Activated CD8-positive, alpha-beta T cell treated with anti-CD3 and anti-CD28 coated beads for 36 hours (primary cell): ENCODE measurements at regions not wholly inside any gene's neighbourhood (a gene's known extent, or its start where the extent isn't known, plus 50 kb on each side); places are given as distances from the start of the nearest gene placed in this dataset.

Experiments used
- ATAC-seq: fragments of 200-7000 bp; cut with Tn5 transposase; one replicate; pipeline ENCODE4 v1.10.0; 2021; ENCODE audit warnings: mild to moderate bottlenecking, moderate library complexity
- CTCF ChIA-PET: fragments of 350-600 bp; sonication (Branson Sonifier 250); formaldehyde crosslinking; loops from one replicate; lab custom pipeline; 2021; ENCODE audit warnings: antibody characterized with exemption; lab: Charles Lee
- POLR2A ChIA-PET: fragments of 350-600 bp; sonication (Branson Sonifier 250); formaldehyde crosslinking; loops from one replicate; lab custom pipeline; 2021; ENCODE audit warnings: antibody characterized with exemption; lab: Charles Lee
- DNase-seq: peaks from one replicate; pipeline ENCODE4 v3.0.0-alpha.2; 2020
- H3K27ac Mint-ChIP-seq: one replicate; pipeline ENCODE4 v1.8.0; 2021; ENCODE audit warnings: mild to moderate bottlenecking, mixed read lengths
- H3K27me3 Mint-ChIP-seq: one replicate; pipeline ENCODE4 v1.8.0; 2021; ENCODE audit warnings: mixed read lengths
- H3K36me3 Mint-ChIP-seq: one replicate; pipeline ENCODE4 v1.8.0; 2021; ENCODE audit warnings: low read depth, mixed read lengths
- H3K4me1 Mint-ChIP-seq: one replicate; pipeline ENCODE4 v1.8.0; 2021; ENCODE audit warnings: low read depth, mixed read lengths
- H3K4me3 Mint-ChIP-seq: one replicate; pipeline ENCODE4 v1.8.0; 2021; ENCODE audit warnings: mild to moderate bottlenecking, moderate library complexity, mixed read lengths
- H3K9me3 Mint-ChIP-seq: one replicate; pipeline ENCODE4 v1.8.0; 2021; ENCODE audit warnings: mixed read lengths
- intact Hi-C: fragments of 100-400 bp; cut with micrococcal nuclease; formaldehyde crosslinking; loops from one replicate; pipeline ENCODE4 v1.10.0; 2022
- TF ChIP-seq, protein P1 (sequence below): fragments of 200-600 bp; IDR thresholded peaks from one replicate; pipeline ENCODE4 v1.8.0; 2022; ENCODE audit warnings: antibody characterized with exemption, mild to moderate bottlenecking

DNA sequence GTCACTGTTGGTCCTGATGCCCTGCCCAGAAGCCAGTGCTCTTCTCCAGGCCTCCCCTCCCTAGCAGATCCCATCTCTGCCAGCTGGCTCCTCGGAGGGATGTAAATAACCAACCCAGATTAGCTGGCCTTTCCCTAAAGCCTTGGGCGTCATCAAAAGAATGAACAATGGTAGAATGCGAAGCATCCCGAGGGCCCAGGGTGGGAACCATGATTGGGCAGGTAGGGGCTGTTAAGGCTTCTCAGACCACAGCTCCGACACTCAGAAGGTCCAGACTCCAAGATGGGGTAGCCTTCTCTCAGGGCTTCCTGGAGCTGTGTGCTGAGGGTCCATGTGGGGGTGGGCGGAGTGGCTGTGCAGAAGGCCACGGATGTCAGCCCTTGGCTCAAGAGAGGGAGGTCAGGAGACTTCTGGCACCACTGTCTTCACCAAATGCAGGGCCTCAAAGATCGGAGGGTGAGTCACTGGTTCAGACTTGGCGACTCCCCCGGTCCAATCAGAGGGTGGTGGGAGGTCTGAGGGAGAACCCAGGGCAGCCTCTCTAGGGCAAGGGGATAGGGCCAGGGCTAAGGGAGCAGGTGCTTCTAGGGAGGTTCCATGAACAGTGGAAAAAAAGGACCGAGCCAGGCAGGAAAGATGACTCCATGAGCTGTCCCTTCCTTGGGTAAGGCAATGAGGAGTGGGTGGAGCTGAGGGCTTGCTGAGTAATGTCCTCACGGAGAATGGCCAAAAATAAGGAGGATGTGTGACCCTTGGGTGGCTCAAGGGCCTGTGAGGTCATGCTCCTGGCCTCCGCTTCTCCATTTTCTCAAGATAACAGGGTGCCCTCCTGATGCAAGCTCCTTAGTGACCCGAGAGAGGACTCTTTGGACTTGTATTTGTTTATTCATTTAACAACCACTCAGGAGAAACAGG lies 58.4 kb upstream of the EPS8L3 start:
- peak; percentile 18 for ATAC-seq
- Mint-ChIP-seq H3K36me3 (no peaks in the 10 kb centered on the region), H3K4me1 (peaks cover 35% of the 10 kb centered on the region), H3K9me3 (no peaks in the 10 kb centered on the region), H3K27ac (peak overlapping the region; percentile 36), H3K27me3 (no peaks in the 10 kb centered on the region), H3K4me3 (no peak overlapping the region)
- ChIA-PET POLR2A (interaction anchor here (1.0 to 1.1 kb wide), 3 partner anchors 19 to 31 kb away, joined by 3 to 4 read pairs (median 3); no protein-coding TSS in a partner anchor), CTCF (interaction anchor here (1.3 to 1.8 kb wide), 4 partner anchors 31 to 89 kb away, joined by 3 to 7 read pairs (median 4); partner anchors contain the start of gene CSF1)
- DNase-seq = peak; percentile 34
- intact Hi-C loops = no loop called here
- TF ChIP-seq, protein P1, sequence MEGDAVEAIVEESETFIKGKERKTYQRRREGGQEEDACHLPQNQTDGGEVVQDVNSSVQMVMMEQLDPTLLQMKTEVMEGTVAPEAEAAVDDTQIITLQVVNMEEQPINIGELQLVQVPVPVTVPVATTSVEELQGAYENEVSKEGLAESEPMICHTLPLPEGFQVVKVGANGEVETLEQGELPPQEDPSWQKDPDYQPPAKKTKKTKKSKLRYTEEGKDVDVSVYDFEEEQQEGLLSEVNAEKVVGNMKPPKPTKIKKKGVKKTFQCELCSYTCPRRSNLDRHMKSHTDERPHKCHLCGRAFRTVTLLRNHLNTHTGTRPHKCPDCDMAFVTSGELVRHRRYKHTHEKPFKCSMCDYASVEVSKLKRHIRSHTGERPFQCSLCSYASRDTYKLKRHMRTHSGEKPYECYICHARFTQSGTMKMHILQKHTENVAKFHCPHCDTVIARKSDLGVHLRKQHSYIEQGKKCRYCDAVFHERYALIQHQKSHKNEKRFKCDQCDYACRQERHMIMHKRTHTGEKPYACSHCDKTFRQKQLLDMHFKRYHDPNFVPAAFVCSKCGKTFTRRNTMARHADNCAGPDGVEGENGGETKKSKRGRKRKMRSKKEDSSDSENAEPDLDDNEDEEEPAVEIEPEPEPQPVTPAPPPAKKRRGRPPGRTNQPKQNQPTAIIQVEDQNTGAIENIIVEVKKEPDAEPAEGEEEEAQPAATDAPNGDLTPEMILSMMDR = no peak

DNA sequence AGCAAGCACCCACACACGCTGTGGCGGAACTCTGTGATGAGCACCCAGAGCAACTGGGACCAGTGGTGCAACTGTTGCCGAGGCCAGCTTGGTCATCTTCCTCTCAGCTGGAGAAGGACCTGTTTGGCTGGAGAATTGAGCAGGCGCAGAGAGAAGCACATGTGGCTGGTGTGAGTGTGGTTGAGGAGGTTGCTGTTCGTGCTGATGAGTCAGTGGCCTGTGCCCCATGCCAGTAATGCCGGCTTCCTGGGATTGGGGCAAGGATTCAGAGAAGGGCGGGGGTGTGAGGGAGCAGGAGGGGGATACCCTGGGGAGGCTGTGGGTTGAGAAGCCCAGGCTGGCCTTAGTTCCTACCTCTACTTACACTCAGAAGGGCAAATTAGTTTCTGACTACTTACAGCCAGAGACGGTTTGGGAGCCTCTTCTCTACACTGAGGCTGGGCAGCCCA lies 57.5 kb upstream of the EPS8L3 start:
- H3K4me1 Mint-ChIP-seq = peaks cover 35% of the 10 kb centered on the region
- no peaks in the 10 kb centered on the region for H3K9me3 Mint-ChIP-seq
- DNase-seq = peak; percentile 79
- peak; percentile 80 for ATAC-seq
- no peaks in the 10 kb centered on the region for H3K27me3 Mint-ChIP-seq
- ChIA-PET POLR2A (no interaction called here), CTCF (no interaction called here)
- H3K36me3 Mint-ChIP-seq = no peaks in the 10 kb centered on the region
- peak overlapping the region; percentile 36 for H3K27ac Mint-ChIP-seq
- intact Hi-C loops = no loop called here
- TF ChIP-seq, protein P1 = no peak
- H3K4me3 Mint-ChIP-seq = no peak overlapping the region

DNA sequence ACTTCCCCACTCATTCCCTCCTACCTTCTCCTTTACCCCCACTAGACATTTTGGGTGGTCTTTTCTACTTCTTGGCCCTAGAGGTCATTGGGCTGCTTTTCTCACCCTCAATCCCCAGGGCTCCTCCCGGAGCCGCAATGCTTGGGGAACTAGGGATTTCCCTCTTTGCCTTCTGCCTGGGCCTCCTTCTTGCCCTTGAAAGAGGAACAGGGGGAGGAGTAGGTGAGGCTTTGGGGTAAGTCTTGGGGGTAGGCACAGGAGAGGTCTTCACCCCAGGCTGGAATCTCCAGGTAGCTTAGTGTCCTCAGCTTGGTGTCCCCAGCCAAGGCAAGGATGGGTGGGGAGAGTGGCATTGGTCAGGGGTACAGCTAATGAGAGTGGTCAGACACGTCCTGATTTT lies 56.2 kb upstream of the EPS8L3 start:
- TF ChIP-seq, protein P1 = no peak
- Mint-ChIP-seq H3K4me1 (peaks cover 27% of the 10 kb centered on the region), H3K36me3 (no peaks in the 10 kb centered on the region), H3K27me3 (no peaks in the 10 kb centered on the region), H3K4me3 (no peak overlapping the region), H3K27ac (no peak overlapping the region), H3K9me3 (peaks cover 4% of the 10 kb centered on the region)
- no peak for ATAC-seq
- DNase-seq = no peak
- intact Hi-C loops = no loop called here
- ChIA-PET CTCF (no interaction called here), POLR2A (no interaction called here)

DNA sequence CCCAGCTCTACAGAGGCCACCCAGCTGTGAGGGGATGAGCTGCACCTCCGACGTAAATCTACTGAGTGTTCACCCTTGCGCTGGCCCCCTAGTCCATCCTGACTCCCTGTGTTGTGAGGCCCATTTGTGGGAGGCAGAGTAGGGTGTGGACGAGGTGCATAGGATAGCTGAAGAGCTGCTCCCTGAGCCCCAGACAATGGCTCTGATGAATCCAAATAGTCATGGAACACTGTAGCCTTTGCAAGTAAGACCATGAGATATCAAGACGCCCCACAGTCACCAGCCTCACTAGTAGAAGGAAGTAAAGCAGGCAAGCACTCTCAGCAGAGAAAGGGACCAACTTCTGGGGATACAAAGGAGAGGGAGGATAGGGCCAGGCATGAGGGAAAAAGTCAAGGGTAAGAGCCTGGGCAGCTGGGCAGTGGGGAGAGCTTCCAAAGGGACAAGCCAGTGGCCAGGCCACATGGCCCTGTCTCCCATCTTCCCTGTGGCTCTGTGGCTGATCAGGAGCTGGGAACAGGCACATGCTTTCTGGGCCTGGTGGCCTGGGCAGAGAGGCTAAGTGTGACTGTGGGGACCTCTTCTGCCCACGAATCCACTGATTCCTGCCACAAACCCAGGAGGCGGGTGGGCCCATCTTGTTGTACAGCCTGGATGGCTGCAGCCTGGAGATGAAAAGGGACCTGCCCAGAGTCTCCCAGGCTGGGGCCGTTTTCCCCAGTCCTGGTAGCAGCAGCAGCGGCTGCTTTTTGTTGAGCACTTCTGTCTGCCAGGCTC lies 55.5 kb upstream of the EPS8L3 start:
- ChIA-PET CTCF (interaction anchor here (1.2 kb wide), 1 partner anchor 14 kb away, joined by 3 read pairs; no protein-coding TSS in a partner anchor), POLR2A (no interaction called here)
- H3K27me3 Mint-ChIP-seq = no peaks in the 10 kb centered on the region
- TF ChIP-seq, protein P1 = no peak
- H3K4me3 Mint-ChIP-seq = no peak overlapping the region
- DNase-seq (no peak), ATAC-seq (no peak)
- H3K4me1 Mint-ChIP-seq = peaks cover 24% of the 10 kb centered on the region
- intact Hi-C loops = no loop called here
- peaks cover 4% of the 10 kb centered on the region for H3K9me3 Mint-ChIP-seq
- no peak overlapping the region for H3K27ac Mint-ChIP-seq
- H3K36me3 Mint-ChIP-seq = no peaks in the 10 kb centered on the region
